Muscle of back (tissue), 3 donors: ENCODE measurements at regions not wholly inside any gene's neighbourhood (a gene's known extent, or its start where the extent isn't known, plus 50 kb on each side); places are given as distances from the start of the nearest gene placed in this dataset.
A peak's percentile ranks its signal among the peaks of the same experiment; 100 is the strongest.

Experiments
- DNase-seq, 3 donors: peaks; one replicate each; pipeline versions ENCODE4 v3.0.0 to v3.0.0-alpha.2; 2013

DNA sequence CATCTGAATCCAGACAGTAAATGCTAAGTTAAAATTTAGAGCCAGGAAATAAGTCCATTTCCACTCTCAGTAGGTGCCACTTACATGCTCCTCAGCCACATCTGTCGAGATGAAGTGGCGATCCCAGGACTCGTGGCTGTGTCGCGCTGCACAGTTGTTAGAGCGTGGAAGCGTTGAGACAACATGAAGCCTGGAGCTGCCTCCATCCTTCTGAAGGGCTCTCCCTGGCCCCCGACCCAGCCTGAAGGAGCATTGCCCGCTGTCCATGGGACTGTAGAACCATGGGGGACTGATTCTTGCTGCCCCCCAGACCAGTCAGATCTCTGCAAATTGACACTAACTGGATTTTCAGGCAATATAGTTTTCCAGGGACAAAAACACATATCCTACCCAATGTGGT is 58.9 kb downstream of the IRX1 start:
- DNase-seq = no peak

DNA sequence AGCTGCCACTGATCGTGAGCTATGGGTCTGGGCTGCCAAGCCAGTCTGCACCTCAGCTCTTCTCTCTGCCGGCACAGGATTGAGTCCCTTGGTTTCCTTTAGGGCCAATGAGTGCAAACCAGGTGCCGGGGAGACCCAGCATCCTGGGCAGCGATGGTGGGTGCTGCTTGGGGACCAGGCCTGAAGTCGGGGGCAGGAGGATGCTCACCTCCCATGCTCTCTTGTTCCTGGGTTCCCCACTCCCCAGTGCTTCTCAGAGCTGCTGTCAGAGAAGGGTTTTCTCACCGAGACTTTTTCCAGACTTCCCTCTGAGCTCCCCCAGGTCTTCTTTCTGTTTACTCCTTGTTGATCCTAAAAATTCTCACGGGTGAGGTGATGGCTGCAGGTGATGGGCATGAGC is 61.2 kb downstream of the IRX1 start:
- DNase-seq = no peak

DNA sequence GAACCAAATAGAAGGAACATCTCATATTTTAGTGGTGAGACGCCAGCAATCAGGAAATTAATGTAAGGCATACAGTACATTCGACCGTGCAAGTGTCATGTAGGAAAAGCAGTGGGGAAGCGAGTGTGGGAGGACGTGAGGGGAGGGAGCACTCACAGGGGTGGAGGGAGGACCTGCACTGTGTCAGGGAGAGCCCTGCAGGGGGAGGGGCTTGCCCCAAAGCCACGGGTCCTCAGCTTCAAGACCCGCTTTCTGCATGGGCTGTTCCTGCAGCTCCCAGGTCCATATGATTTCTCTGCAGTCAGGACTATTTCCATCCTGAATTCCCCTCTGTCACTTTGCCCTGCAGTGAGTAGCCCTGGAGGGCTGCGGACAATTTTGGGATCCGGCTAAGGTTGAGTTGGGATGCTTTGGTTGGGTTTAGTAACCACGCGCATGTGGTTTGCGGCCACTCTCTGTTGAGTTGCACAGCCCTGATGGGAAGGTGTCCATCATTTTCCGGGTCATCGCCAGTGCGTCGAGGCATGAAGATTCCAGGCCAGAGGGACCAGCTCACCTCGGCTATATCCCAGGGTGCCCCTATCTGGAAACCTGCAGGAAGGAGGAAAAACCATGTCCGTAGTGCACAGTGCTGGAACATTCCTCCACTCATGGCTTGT is 61.9 kb downstream of the IRX1 start:
- no peak for DNase-seq

DNA sequence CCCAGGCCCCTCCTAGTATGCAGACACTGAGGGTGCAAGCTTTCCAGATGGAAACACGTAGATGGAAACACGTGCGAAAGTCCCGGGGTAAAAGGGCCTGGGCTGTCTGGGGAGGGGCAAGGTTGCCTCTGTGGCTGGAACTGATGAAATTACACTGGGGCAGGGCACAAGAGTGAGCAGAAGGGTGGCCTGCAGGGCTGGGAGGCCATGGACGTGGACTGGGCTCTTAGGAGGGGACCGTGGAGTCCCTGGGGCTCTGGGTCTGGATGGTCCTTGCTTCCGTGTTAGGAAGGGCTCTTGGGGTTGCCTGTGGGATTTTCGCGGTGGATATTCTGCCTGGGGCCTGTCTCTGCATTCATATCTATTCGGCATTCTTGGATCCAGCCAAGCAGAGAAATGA is 63.3 kb downstream of the IRX1 start:
- no peak for DNase-seq

DNA sequence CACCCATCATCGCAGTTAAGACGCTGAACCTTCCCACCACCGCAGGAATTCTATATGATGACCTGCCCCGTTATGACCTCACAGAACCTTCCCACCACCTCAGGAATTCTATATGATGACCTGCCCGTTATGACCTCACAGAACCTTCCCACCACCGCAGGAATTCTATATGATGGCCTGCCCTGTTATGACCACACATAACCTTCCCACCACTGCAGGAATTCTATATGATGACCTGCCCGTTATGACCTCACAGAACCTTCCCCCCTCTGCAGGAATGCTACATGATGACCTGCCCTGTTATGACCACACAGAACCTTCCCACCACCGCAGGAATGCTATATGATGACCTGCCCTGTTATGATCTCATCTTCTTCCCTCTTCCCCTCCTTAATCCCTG is 64.3 kb downstream of the IRX1 start:
- peak in 1 of 3 donors; percentile 18 for DNase-seq

DNA sequence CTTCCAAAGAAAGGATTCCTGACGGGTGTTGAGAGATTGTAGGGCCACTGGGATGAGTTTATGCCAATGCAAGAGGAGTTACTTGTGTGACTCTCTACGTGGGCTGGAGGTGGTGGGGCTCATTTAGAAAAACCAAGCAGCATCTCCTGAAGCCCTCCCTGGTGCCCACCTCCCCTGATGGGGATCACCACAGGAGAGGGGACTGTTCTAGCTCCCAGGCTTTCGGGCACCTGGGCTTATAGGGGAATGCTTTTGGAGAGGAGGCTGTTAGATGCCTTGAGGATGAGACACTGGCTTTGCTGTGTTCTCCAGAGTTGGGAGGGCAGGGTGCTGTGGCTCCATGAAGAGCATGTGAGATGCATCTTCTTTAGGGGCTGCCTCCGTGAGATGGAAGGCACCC is 65.0 kb downstream of the IRX1 start:
- no peak for DNase-seq

DNA sequence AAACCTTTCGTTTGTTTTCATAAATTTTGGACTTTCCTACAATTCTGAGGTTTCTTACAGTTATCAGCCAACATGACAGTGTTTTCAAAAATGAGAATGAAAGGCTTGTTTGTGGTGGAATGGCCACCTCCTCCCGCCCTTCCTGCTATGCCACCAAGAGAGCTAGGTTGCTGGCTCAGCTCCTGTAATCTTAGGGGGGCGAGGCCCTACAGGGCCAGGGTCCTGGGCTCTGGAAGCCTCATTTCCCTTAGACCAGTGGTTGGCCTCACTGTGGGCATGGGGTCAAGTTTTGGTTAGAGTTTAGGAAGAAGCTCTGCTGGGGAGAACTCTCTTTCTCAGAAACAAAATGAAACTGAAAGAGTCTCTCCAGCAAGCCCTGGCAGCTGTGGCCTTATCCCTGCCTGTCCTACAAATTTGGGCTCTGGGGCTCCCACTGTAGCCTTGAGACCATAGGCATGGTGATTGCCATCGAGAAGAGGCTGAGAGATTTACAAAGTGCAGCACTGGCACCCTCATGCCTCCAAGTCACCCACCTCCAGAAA is 66.2 kb downstream of the IRX1 start:
- no peak for DNase-seq

DNA sequence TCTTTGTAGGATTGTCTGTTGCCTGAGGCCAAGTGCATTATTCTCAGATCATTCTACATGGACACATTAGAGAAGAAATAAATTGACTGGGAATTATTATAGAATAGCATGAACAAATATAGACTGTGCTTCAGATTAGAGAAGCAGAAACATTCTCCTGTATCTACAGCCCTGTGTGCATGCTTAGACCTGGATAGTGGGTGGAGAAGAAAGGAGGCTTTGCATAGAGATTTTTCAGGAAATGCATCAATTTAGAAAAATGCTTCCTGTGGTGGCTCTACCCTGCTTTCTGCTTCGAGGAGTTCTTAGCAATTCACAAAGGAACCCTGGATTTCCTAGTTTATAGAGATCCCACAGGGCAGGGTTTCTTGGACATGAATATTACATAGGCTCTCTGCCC is 66.7 kb downstream of the IRX1 start:
- DNase-seq = no peak

DNA sequence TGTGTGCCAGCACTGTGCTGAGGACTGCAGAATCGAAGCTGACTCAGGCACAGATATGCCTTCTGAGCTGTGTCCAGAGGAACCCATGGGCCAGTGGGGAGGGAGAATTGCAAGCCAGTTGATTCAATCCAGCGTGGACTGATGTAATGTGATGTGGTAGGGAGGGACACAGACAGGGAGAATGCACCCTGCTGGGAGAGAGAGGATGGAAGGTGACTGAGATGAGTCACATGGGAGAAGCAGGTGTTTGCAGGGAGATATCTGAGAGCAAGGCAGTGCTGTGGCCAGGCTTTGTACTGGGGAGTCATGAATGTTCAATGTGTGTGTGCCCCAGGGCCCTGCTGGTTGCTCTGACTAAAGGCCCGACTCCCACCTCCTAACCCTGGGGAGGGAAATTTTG is 75.7 kb downstream of the IRX1 start:
- no peak for DNase-seq

DNA sequence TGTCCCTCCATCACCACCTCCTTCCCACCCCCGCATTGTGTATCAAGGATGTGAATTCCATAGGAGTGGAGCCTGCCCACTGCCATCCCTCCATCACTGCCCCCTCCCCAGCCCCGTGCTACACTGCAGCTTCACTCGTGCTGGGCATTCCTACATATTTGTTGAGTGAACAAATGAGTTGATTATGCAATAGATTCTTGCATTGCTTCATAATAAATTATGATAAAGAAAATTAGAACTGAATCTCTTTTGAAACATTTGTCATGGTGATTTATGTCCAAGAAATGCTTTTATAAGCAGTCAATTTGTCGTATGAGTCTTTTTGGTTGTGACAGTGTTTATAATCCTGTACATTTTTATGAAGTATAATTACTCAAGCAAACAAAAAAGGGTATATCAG is 83.2 kb downstream of the IRX1 start:
- no peak for DNase-seq

DNA sequence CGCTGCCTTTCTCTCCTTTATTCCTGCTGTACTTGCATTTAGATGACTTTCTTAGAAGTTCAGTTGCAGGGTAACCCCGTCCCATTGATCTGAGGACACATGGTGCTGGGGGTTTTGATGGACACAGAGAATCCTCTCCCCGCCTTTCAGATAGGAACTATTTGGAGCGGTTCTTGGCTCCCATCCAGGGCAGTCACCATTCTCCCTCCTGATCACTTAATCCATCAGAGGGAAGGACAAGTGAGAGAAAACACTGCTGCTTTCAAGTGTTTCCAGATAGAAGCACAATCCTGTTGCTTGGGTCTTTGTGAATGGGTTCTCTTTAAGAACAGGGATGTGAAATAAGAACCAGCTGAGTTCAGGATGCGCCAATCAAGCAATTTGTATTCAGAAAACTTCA is 85.2 kb downstream of the IRX1 start:
- DNase-seq = no peak

DNA sequence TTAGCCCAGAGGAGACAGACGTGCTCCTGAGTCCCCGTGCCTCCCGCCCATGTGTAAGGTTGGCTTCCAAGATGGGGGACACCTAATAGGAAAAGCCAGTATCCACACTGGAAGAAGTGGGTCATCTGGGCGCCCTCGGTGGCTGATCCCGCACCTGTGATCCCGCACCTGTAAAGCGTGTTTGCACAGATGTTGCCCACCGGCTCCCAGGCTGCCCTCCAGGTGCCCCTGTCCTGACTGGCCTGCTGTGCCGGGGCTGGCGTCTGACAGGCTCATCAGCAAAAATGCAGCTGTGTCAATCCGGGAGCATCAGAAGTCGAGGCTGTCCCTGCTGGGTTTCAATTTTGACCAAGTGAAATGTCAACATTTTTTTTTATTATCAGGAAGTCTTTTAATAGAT is 88.5 kb downstream of the IRX1 start:
- no peak for DNase-seq

DNA sequence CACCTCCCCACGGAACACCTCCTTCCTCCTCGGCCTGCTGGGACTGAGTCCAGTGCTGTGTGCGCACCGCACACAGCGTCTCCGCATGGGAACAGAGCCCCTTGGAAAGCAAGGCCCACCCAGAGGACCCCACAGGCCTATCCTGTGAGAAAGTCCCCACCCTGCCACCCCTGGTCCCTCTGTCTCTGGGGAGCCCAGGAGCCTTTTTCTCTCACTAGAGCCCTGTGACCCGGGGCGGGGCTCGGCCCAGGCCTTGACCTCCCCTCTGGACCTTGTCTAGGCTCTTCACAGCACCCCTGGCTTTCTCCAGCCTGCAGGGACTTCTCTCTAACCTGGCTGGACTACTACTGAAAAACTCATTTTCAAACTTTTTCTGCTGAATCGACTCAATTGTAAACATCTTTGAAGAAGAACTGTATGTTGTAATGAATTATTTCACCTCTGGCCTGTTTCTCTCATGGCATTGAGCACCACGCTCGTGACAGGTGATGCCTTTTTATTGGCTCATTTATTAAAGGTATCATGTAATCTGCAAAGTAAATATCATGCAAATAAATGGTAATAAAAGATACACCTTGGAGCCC is 89.2 kb downstream of the IRX1 start:
- no peak for DNase-seq

DNA sequence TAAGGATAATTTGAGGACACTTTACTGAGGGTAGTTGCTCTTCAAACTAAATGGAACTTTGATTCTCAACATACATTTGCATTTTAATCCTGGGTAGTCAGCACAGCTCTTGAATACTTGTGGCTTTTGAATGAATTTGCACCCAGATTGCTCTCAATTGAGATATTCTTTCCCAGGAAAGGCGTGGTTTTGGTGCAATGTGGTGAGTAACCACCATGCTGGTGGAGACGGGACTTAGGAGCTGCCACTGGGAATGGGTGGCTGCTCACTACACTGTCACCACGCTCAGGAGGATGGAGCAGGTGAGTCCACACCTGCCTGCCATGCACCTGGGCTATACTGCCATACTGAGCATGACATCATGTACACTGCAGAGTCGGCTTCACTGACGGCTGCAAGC is 99.2 kb downstream of the IRX1 start:
- DNase-seq = peak in 1 of 3 donors; percentile 66

DNA sequence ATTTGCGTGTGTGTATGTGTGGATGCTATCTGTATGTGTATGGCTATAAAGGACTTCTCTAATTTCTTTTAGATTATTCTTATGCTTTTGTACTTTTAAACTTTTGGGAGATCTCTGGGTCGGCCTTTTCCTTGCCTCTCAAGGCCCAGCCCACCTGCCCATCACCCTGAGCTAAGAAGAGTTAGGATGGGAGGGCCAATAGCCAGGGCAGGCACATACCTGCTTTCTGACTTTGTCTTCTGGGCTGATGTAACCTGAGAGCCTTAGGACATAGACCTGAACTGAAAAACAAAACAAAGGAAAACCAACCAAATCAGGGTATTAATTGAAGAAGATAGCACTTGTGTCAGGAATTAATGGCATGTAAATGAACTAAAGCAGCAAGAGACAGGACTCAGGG is 100.2 kb downstream of the IRX1 start:
- DNase-seq = no peak

DNA sequence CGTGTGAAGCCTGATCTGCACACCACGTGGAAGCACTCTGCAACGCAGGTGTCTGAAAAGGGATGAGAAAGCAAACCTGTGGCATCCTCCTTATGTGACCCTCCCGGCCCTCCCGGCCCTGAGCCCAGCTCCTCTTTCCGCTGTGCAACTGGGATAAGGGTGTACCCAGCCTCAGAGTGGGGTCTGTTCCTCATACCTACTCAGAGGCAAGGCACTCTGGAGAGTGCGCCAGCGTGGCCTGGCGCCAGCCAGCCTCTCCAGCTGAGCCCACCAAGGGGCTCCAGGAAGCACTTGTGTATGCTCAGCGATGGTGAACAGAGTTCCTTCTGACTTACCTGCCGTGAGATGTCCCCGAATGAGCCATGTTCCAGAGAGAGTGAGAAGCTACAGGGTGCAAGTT is 102.8 kb downstream of the IRX1 start:
- DNase-seq = no peak

DNA sequence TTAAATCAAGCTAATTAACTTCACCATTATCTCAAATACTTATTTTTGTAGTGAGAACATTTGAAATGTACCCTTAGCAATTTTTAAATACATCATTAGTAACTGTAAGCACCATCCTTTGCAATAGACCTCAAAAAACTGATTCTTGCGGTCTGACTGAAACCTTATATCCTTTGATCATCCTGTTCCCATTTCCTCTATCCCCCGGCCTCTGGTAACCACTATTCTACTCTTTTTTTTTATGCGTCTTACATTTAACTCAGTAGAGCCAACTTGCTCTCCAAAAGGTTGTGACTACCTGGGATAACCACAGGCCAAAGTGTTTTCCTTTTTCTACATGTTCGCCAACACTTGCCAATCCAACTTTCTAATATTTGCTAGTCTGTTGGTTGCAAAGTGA is 106.1 kb downstream of the IRX1 start:
- no peak for DNase-seq

DNA sequence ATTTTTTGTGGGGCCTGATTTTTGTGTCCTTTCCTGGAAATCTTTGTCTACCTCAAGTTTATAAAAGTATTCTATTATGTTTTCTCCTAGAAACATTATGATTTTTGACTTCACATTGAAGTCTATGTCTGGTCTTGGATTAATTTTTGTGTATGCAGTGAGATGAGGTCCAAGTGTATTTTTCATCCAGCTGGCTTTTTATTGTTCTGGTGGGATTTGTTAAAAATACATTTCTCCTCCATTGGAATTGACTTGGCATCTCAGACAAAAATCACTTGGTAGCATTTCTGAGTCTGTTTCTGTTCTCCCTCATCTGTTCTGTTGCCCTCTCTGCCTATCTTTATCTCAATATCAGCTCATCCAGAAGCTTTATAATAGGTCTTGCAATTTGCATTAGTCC is 109.0 kb downstream of the IRX1 start:
- peak in 2 of 3 donors; percentile 12 to 52 for DNase-seq

DNA sequence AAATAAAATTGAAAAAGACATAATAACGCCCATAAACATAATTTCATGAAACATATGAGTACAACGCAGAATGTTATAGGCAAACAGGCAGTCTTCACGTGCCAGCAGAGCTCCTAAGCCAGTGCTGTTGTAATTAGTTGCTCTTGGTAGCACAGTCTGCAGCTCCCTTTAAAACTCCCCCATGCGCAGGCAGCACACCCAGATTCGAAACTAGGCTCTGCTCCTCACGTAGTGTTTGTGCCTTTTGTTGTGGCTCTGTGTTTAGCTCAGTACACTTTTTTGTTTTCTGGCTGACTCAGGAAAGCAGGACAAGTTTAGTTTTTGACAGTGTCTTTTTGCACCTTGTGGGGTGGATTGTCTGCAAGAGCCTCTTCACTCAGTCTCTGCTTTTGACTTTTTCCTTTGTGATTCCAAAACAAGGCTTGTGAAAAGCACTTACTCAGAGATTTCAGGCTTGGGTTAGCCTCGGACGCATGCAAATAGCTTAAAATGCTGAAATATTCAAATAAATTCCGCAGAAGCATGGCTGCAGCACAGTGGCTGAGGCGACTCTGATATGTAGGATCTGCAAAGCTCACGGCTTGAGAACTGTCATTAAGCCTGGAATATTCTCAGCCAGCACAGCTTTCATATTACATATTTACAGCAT is 113.6 kb downstream of the IRX1 start:
- DNase-seq = no peak

DNA sequence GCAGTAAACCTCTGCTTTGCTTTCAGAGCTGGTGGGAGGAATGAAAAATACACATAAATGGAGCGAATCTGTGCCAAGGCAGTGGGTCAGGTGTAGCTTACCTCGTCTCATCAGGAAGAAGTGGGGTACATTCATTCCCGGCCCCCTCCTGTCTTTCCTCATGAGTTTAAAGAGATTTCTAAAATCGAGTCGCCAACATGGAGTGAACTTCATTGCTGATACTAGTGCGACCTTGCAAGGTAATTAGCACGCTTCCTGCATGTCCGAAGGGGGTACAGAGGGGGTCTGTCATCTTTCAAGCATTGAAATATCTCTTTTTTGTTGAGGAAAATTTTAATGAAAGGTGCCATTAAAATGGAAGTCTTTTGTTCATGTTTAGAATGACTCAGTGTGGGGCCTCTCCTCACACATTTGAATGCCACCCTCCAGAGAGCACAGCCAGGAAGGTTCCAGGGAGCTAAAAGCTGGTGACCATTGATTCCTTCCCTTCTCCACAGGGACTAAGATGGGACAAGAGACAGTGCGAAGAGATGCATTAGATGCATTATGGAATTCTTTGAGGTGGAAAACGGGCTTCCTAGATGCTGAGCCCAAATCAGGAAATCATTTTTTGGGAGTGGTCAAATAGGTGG is 114.2 kb downstream of the IRX1 start:
- DNase-seq = no peak

DNA sequence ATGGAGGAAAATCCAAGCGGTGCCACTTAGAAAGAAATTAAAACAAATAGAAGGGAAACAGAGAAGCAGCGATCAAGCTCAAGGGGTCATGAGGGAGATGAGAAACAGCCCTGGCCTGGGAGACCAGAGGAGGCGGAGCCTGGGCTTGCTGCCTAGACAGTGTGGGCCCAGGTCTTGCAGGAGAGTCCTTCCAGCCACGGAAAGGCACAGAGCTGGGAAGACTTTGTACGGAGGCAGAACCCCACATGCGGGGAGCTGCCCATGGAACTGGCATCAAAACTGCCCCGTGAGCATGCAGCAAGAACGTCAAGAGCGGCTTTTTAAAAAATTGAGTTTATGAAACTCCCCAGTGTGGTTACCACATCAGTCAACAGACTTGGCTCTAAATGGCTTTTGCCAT is 119.4 kb downstream of the IRX1 start:
- peak in 2 of 3 donors; percentile 8 to 51 for DNase-seq

DNA sequence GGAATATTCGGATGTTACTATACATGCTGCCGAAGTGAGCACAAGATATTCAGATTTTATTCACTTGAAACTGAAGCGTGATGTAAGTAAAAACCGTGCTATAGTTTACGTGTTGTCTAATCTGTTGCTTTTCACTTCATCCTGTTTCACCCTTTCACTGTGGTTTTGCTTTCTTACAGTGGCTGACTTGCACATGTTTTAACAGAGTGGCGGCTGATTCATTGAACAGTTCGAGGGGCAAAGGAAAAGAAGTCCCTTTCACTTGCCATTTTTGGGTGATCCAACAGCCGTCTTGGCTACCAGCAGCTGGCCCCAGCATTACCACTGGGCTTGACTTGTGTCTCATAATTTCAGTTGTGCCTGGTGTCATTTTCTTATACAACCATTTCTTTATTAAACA is 134.0 kb downstream of the IRX1 start:
- DNase-seq = no peak

DNA sequence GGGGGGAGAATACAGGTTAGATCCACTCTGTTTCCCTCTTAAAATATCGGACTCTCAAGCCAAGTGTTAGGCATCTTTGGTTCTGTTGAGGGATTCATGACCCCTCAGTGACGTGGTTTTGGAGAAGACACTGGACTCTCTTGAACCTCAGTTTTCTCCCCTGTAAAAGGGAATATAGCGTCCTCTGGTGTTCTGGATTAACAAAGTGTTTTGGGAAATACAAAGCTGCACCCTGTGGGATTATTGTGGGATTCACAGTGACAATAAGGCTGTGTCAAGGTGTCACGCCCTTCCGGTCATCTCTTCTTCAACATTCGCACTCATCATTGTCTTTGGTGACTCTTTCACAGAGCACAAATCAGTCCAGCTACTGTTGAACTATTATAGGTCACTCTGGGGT is 139.0 kb downstream of the IRX1 start:
- no peak for DNase-seq
